ENCODE measurements at regions not wholly inside any gene's neighbourhood (a gene's known extent, or its start where the extent isn't known, plus 50 kb on each side); places are given as distances from the start of the nearest gene placed in this dataset.

DNA sequence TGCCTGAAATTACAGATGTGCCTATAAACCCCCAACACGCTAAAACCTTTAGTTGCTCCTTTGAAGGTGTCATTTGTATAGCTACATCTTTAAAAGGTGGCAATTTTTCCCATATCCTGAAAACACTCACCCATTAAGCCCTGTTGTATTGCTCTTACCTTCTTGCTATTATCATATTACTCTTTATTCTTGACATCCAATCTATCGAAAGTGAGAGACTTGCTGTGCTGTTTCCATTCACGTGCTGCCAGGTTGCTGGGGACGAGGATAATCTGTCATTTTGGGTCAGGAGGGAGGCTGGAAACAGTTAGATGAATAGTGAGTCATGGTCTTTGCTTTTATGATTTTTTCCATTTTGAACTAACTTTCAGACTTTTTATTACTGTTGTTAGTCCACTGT lies 213.0 kb upstream of the PRMT6 start:
- TF ChIP-seq POLR2A (IDR thresholded peaks at IDR 0.05; ENCODE audit: extremely low read depth, insufficient read length) = no peak
- TF ChIP-seq, protein P1, sequence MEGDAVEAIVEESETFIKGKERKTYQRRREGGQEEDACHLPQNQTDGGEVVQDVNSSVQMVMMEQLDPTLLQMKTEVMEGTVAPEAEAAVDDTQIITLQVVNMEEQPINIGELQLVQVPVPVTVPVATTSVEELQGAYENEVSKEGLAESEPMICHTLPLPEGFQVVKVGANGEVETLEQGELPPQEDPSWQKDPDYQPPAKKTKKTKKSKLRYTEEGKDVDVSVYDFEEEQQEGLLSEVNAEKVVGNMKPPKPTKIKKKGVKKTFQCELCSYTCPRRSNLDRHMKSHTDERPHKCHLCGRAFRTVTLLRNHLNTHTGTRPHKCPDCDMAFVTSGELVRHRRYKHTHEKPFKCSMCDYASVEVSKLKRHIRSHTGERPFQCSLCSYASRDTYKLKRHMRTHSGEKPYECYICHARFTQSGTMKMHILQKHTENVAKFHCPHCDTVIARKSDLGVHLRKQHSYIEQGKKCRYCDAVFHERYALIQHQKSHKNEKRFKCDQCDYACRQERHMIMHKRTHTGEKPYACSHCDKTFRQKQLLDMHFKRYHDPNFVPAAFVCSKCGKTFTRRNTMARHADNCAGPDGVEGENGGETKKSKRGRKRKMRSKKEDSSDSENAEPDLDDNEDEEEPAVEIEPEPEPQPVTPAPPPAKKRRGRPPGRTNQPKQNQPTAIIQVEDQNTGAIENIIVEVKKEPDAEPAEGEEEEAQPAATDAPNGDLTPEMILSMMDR (IDR thresholded peaks at IDR 0.05; ENCODE audit: low read depth, low read length) = no peak
- TF ChIP-seq, protein P2, sequence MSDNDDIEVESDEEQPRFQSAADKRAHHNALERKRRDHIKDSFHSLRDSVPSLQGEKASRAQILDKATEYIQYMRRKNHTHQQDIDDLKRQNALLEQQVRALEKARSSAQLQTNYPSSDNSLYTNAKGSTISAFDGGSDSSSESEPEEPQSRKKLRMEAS (IDR thresholded peaks at IDR 0.05; ENCODE audit: low read depth, low read length) = no peak
